Fibroblast of upper back skin (primary cell): ENCODE measurements at regions not wholly inside any gene's neighbourhood (a gene's known extent, or its start where the extent isn't known, plus 50 kb on each side); places are given as distances from the start of the nearest gene placed in this dataset.
"Not testable (repeated sequence)": the region's sequence is repeated elsewhere in the genome, so short reads cannot be mapped to it uniquely, and the experiment has no call there.

ENCODE experiments used
- DNase-seq: peaks from one replicate; pipeline ENCODE4 v3.0.0-alpha.2; 2013

DNA sequence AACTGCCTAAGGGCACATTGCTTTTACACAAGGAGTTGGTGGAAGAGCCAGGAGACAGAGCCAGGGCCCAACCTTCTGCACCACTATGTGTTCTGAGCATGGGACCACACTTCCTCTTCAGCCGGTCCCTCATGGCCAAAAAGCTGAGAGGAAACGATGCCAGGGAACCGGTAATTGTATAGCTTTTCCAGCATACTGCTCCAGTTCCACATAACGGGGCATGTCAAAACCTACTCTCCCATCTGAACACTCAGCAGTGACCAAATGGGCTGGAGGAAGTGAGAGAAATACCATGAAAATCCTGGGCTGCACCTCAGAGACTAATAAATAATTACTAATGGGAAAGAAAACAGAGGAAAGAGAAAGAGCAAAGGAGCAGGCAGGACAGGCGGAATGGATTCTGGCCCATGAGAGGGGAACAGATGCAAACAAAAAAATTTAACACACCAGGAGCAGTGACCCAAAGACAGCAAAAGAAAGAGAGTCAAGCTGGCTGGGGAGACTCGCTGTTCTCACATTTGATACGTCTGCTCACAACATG, 52.0 kb upstream of the BMP2 start:
- DNase-seq, result no peak

DNA sequence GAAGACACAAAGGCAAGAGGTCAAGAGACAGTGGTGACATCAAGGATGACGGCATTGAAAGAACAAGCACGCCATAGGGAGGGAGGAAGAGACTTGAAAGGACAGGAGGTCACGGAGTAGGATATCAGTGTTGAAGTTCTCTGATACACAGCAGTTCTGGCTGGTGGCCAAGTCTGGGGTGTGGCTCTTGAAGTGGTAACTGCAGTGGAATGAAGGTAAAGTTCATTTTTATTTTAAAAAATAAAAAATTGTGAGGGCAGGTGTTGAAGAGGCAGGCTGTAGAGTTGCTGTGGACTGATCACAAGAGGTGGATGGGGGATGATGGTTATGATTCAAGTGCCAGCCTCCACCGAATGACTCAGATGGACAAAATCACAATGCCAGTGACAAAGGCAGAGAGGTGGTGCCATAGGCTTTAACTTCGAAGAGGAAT, 53.2 kb upstream of the BMP2 start:
- no peak for DNase-seq

DNA sequence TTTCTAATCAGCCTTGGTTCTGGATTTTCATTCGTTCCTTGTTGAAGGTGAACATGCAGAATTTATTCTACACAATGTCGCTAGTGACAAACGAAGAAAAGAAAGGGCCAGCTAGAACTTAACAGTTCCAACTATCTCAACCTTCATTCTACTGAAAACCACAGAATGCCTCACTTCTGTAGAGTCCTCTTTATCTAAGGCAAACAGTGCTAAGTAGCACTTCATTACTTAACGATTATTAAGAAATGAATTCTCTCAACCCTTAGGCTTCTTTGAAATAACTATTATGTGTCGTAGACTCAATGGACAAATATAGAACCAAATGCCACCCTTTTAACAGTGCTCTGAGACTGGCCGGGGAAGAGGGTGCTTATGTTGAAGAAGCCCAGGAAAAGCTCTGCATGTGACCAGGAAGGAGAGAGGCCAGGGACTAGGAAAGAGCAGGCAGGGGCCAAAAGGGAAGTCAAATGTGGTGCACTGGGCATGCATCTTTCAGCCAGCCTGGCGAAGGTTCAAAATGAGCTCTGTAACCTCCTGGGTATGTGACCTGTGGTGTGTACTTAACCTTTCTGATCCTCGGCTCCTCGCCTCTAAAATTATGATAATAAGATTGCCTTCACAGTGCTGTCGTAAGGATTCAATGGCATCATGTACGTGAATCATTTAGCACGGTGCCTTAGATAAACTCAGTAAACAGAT, 55.4 kb upstream of the BMP2 start:
- DNase-seq, result no peak

DNA sequence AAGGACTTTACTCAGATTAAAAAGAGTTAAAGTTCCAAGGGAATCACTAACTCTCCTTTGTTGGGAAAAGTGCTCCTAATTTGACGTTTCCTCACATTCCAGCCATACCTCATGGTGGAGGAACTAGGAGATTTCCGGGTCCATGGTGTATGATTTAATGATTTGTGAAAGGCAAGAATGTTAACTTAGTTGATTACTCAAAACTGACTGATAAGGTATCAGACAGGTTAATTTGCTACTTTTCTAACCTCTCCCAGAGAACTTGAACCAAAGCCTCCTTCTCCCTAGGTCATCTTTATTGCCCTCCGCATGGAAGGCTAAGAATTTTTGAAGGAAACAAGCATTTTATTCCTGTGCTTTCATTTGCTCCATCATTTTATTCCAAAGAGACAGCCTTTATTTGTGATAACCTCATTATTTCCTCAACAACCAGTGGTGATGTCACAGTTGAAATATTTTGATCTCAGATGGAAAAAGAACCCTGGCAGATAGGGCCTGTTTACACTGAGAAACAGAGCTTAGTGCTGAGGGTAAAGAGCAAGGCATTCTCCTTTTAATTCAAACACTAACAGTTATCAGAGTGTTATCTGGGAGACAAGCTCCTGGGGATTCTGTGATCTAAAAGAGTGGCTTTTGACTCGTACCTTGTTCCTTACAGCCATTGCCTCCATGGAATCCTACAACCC, 57.4 kb upstream of the BMP2 start:
- peak; percentile 11 for DNase-seq

DNA sequence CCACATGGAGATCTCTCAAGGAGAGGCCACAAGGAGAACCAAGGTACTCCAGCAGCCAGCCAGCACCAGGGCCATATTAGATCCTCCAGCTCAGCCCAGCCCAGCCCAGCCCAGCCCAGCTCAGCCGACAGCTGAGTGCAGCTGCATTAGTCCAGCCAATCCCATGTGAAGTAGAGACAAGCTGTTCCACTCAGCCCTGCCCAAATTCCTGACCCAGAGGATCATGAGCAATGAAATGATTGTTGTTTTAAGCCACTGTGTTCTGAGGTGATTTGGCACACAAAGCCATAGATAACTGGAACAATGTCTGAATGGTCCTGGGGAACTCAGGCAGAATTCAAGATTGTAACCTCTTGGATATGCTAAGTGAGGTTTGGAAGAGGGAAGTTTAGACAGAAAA, 59.5 kb upstream of the BMP2 start:
- peak; percentile 65 for DNase-seq

DNA sequence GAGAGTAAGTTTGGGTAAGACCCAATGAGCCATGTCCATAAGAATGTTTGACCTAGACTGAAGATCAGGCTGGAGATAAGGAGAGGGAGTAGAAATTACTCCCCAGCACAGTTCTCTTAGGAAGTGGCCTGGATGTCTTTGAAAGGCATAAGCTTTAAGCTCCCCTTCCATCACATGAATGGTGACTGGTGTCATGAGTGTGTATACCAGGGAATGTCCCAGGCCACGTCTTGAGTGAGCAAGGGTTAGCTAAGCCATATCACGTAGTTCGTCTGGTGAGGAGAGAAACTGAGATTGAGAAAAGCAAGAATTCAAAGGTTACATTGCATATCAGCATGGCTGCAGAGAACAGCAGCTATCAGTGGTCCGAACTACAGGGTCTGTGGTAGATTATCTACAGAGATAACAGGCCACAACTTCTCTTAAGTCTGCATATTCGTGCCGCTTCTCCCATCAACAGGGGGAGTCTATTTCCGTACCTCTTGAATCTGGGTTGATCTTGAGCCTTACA, 60.1 kb upstream of the BMP2 start:
- no peak for DNase-seq

DNA sequence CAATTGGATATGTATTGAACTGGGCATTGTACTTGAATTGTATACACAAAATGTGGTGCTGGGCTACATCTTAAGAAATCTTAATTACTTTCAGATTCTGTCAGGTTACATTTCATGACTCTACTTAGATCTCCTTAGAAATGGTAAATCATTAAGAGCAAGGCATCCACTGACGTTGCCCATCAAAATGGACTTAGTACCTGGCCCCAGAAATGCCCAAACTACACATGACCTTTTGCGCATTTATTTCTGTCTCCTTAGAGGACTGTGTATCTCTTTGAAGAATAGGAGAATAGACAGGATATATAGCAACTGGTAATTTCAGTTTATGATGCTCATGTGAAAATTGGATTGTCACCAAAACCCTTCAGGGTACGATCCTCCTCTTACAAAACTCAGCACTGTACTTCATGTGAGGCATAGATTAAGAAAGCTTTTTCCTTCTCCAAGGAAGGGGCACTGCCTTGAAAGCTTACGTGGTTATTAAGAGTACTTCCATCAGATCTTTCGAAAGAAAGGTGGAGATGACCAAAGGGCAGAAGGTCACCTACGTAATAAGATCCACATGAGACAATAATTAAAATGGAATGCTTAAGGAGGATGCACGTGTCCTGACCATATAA, 61.4 kb upstream of the BMP2 start:
- no peak for DNase-seq

DNA sequence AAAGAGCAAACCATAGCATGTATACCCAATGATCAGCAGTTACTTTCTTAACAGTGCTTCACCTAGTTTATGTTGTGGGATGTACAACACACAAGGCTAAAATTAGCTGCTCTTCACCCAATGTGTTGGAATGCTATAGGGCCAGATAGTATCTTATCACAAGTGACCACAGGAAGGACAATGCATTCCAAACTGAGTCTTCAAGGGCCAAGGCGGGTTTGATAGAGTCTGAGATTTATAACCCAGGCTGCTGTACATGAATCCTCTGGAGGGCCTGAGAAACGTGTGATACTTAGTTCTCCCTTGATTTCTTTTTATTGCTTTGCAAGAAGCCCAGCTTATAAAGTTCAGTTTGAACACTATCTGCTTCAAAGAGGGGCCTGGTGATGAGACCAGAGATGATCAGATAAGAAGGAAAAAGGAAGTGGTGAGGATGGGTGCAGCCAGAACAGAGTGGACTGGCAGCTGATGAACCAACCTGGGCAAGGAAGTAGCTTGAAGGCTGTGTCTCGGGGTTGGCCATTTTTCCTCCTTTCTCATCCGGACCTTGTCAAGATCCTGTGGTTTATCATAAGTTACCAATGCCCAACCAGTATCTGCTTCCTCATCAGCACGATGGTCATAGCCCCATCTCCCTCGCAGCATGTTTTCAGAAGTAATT, 62.2 kb upstream of the BMP2 start:
- DNase-seq, result peak; percentile 32

DNA sequence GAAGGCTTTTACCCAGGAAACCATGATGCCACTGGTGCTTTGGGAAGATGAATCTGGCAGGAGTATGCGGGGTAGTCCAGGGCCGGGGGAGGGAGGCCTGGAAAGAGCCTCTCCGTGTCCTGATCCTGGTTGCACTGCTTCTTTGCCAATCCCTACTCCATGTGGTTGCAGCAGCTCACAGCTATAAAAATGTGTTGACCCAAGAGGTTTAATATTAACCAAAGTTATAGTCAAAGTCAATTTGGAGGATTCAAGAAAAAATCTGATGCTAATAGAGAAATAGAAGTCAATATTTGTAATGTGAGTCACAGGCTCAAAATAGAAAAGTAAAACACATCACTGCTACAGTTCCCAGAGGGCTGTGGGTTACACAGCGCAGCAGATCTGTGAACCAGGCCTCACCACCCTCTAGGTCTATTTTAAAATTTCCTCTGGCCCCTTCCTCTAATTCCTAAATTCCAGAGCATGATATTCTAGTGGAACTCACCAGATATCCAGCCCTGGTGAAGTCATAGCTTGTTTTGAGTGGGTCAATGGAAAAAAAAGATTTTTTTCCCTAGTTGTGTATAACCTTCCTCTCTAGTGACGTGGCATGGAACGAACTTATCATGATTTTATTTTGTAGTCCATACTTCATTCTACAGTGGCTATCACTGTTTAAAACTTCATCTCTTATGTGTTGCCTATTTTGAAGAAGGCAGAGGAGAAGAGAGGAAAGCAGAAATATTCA, 63.2 kb upstream of the BMP2 start:
- DNase-seq, result peak; percentile 68

DNA sequence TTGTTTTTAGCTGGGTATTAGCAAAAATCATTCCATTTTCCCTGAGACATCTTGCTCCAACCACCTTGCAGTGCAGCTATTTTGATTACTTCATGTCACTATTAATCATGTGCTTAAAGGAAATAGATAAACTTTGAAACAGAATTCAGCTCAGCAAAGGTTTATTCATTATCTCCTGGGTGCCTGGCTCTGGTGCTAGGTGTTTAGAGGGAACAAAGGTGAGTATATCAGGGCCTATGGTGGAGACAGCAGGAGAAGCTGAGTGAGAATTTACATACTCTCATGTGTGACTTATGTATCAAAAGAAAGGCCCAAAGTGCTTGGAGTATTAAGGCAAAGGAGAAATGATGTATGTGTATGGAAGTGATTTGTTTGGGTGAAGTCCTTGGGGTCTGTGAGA, 63.8 kb upstream of the BMP2 start:
- DNase-seq, result no peak

DNA sequence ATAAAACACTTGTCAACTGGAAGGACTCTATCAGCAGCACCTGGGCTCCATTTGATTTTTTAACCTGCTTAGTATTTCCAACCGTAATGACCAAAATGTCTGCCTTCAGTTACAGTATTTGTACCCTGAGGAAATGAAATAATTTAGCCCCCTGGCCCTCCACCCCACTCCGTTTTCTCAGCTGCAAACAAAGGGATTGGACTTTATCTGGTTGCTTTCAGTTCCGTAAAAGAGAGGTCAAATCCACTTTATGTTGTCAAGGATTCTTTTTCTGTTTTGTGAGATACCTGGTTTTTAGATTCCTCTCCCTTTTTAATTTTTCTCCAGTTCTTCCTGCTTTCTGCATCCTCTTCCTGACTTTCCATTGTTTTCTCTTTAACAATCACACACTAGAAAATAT, 64.4 kb upstream of the BMP2 start:
- DNase-seq, result no peak

DNA sequence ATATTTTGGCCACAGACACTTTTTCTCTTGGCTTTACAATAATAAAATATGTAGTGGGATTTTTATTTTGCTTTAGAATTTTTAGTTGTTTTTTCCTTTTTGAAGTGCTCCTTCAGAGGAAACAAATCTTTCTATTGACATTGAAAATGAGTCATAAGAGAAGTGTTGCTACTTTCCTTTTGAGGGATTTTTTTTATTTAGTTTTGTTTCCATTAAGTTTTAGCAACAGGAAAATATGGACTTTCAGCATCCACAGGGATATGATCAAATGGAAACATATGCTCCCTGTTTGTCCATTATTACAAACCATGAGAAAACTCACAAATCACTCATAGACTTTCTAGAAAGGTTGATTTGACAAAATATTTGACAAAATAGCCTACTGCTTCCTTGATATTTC, 65.3 kb upstream of the BMP2 start:
- DNase-seq, result no peak

DNA sequence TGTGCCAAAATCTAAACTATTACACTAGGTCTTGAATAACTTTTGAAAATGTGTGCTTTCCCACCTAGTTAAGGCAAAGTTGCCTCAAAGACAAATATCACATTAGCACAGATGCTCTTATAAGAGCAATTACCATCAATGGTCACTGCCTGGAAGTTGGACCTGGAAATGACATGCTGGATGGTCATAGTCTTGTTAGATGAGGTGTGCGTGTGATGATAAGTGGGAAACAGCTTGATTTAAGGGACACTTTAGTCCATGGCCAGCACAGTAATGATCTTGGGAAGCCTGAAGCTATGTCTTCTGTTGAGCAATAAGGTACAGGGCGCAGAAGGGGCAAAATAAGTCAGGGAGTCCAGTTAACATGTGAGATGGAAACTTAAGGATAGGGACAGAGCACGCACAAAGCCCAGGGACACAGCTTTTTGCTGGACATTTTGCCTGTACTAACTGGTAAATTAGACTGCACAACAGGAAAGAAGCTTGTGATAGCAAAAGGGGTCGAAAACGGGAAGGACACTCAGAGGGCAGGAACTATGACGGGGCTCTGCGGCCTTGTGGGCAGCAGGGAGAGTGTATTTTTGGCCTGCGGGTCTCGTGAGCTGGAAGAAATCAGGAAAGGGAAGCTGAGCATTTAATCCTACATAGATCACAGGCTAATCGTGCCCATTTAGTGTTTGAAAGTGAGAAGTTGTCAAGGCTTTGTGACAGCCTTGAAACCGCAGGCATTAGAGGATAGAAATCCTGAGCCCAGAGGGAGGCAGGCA, 66.7 kb upstream of the BMP2 start:
- no peak for DNase-seq

DNA sequence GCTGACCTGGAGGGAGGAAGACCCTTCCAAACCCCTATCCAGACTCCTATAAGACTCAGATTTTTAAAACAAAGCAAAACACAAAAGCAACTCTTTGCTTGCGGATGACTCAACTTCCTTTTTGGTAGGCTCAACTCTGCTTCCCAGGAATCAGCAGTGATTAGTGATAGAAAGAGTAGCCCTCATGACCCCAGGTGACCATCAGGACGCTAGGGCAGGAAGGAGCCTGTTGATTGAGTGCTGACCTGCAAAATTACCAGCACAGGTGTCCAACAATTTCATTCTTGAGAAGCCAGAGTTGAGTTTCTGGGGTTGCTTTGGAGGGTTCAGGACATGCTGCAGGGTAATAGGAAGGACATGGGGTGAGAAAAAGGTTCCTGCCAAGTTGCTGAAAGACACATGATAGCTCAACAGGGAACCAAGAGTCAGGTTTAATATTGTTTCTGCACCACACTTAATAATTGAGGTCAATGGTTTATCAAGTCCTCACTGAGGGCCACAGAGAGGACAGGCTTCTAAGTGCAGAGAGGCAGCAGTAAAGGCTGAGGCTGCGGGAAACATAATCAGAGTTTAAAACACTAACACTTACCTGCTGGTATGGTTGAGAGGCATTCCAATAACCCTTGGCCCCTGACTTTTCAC, 67.4 kb upstream of the BMP2 start:
- no peak for DNase-seq

DNA sequence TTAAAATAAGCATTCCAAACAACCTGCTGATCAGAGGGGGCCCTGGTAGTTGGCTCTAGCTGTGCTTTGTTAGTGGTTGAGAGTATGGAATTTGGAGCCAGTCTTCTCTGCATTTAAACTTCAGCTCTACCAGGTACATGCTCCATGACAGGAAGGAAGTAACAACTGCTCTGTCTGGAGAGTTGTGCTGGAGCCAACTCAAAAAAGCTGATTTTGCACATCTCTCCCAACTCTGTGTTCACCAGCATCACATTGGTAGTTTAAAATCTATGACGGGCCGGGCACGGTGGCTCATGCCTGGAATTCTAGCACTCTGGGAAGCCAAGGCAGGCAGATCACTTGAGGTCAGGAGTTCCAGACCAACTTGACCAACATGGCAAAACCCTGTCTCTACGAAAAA, 68.8 kb upstream of the BMP2 start:
- no peak for DNase-seq

DNA sequence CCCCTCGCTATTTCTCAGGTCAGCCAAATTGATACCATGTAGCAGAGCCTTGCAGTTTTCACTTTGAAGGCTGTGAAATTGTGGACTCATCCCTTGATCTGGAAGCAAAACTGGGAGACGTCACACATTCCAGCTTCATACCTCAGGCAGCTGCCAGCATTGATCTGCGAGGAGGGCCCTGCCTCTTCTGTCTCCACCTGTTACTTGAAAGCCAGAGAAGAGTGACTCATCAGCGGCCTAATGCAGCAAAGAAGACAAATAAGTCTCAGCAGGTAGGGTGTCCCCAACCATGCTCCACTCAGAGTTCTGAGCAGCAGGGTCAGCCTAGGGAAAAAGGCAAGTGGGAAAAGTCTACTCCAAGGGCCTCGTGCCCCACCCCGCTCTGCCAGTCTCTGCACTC, 69.4 kb upstream of the BMP2 start:
- DNase-seq, result peak; percentile 15

DNA sequence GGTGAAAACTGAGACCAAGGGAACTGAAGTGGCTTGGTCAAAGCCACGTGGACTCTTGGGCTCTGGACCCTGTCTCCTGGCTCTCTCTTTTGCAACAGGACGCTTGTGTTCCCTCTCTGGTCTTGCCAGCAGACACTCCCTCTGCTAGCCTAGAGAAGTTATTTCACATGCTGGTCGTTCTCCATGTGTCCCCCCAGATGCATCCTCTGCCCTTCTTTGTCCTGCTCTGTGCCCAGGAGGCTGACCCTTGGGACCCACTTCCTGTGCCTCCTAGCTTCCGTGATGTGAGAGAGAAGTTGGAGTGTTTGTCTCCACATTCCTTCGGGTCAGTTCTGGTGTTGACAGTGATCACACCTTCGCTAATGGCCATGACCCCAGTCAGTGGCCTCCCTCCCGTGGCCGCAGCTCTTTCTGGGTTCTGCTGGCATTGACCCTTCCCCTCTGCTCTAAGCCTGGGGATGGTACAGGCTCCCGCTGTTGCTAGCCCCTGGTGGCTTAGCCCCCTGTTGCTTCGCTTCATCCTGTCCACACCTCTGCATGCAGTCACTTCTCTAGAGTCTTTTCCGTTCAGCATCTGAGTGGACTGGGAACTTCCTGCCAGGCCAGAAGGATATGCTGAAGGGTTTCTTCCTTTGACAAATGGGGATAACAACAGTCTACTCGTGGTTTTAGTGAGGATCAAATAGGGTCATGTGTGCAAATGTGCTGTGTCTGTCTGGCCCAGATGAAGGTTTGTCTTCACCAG, 70.1 kb upstream of the BMP2 start:
- DNase-seq, result no peak

DNA sequence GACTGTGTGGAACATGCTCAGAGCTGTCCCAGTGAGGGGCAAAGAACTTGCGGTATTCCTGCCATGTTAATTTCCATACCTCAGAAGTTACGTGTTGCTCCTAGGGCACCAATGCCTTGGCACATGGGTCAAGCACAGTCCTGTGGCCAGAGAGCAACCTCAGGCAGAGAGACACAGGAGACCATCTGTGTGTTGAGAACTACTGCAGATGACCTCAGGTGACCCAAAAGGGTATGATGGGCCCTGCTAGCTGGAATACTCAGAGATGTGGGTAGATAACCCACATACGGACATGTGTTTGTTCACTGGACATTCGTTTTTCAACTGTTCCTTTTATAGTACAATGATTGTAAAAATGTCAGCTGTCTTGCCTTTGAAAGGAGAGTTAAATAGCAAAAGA, 71.5 kb upstream of the BMP2 start:
- DNase-seq, result no peak

DNA sequence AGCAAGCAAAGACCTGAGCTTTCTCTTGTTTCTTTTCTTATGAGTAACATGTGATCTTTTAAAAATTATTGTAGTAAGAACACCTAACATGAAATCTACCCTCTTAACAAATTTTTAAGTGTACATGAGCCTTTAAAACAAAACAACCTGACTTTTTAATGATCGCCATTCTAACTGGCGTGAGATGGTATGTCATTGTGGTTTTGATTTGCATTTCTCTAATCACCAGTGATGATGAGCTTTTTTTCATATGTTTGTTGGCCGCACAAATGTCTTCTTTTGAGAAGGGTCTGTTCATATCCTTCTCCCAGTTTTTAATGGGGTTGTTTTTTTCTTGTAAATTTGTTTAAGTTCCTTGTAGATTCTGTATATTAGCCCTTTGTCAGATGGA, 73.7 kb upstream of the BMP2 start:
- DNase-seq, result not testable (repeated sequence)

DNA sequence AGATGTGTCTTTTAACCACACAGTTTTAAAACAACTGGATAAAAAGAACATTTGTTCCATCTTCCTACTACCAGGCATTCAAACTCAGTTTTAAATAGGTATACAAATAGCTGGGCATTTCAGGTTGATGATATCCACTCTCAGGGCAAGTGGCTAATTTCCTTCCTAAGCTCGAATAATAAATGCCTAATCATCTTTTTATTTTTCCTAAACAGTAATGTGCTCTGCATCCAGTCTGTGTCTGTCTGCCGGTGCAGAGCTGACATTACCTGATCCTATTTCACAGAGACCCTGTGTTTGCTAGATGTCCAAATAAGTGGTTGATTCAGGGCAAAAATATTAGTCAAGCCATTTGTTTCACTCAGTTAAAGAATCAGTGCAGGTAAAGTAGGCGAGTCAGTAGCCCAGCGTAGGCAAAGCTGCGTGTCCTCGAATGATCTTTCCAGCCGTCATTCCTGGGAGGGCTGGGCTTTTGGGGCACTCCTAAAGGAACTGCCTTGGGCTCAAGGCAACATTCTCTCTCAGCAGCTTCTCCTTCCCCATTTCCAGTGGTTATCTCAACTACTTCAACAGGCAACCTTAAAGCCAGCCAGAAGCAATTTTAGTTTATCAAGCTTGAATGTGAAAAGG, 74.2 kb upstream of the BMP2 start:
- DNase-seq, result no peak
